Erythroblast (primary cell): ENCODE measurements at regions not wholly inside any gene's neighbourhood (a gene's known extent, or its start where the extent isn't known, plus 50 kb on each side); places are given as distances from the start of the nearest gene placed in this dataset.

Source experiments
- GATA1 ChIP-seq: IDR thresholded peaks from 2 replicates; pipeline ENCODE4 v1.6.1; 2011; ENCODE audit warnings: low read depth, mild to moderate bottlenecking, control low read depth, low read length, moderate library complexity
- POLR2A ChIP-seq: IDR thresholded peaks from 2 replicates; pipeline ENCODE4 v1.6.1; 2011; ENCODE audit warnings: mild to moderate bottlenecking, low read length

- no peak for TF ChIP-seq POLR2A
- no peak for TF ChIP-seq GATA1
These were observed 103.6 kb downstream of the TMPRSS5 start for GRCh38 chr11:113602483-113602882.
